GM18873 (cell line): ENCODE measurements at regions not wholly inside any gene's neighbourhood (a gene's known extent, or its start where the extent isn't known, plus 50 kb on each side); places are given as distances from the start of the nearest gene placed in this dataset.
"Not testable (repeated sequence)": the region's sequence is repeated elsewhere in the genome, so short reads cannot be mapped to it uniquely, and the experiment has no call there.

Source experiments
- ATAC-seq: cut with Tn5 transposase; IDR thresholded peaks from one replicate; pipeline ENCODE4 v1.9.1; 2021; ENCODE audit warnings: mild to moderate bottlenecking, moderate library complexity, moderate number of reproducible peaks; ENCODE audit not compliant: unreplicated experiment, low FRiP score

- not testable (repeated sequence) for ATAC-seq
Measured at GRCh38 chr9:115898478-115898877, 255.1 kb upstream of the PAPPA start.

DNA sequence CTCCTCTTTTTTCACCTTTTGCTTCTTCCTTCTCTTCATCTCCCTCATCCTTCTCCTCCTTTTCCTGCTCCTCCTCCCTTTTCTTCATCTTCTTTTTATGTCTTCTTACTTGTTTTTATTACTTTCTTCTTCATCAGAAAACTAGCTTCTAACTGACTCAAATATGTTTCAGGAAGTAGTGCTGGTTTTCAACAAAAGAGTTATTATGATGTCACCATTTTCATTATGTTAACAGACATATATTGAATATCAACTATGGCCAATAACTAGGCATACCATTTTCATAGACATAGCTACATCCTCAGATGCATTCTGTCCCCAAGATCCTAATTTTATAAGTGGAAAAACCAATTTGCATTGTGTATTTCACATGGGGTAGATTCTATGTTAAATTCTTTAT, 252.9 kb upstream of the PAPPA start:
- no peak for ATAC-seq

DNA sequence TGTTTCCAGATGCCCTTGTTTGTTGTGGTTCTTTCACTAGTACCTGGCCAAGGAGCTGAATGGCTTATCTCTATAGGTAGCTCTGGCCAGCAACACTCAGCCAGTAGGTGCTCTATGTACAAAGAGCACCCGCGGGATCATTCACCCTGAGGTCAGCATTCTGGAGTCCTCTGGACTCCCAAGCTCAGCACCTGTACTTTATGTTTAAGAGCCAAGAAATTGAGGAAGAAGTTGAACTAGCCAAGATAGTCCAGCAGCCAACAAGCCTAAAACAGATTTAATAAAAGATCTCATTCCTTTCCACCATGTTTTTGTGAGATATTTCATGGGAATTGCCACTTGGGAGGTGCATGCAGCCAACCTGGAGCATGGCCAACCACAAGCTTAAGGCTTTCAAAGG, 242.6 kb upstream of the PAPPA start:
- no peak for ATAC-seq

- ATAC-seq, result no peak
Measured at GRCh38 chr9:115912086-115912485, 241.5 kb upstream of the PAPPA start.

DNA sequence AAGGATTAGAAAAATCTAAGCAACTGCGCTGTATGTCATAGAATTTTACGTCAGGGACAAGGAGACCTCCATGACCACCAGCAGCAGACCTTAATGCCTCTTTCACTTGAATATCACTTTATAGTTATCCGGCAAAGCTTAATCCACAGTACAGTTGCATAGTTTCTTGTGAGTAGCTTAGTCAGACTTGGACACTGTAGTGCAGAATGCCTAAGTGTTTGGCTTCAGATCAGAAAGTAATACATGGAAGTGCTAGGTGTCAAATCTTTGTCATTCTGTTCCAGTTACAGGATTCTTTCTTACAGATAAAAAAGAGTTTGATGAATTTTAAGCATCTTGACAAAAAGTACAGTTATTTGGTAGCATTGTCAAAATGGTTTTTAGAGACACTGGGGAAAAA, 239.9 kb upstream of the PAPPA start:
- no peak for ATAC-seq

DNA sequence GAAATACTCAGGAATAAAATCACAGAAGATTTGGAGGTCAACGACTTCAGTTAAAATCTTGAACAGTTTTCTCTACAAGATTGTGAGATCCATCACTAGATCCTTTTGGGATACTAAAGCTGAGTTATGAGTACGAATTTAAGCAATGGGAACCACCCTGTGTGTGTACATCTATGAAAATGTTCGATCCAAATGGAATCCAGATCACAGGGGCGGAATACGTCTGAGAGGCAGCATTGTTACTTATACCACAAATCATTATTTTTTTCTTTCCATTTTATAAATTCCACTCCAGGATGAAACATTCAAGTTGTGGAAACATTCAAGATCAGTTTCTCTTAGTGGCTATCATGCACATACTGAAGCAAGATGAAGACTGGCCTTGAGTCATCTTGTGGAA, 239.3 kb upstream of the PAPPA start:
- no peak for ATAC-seq

- ATAC-seq, result no peak
Measured at GRCh38 chr9:115921301-115921700, 232.3 kb upstream of the PAPPA start.

- no peak for ATAC-seq
Measured at GRCh38 chr9:115922444-115922843, 231.1 kb upstream of the PAPPA start.

GRCh38 chr9:115923410-115923809, 230.2 kb upstream of the PAPPA start:
- no peak for ATAC-seq

GRCh38 chr9:115923903-115924668, 229.5 kb upstream of the PAPPA start:
- no peak for ATAC-seq

DNA sequence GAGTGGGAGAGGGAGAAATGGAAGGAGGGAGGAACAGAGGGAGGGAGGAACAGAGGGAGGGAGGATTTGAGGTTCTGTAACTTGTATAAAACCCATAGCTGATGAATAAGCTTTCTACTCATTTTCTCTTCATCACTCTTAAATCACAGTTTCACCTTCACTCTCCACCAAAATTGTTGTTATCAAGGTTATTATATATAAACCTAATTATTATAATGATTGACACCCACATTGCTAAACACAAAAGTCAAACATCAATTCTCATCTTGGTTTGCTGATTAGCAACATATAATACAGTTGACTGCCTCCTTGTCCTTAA, 229.0 kb upstream of the PAPPA start:
- no peak for ATAC-seq

GRCh38 chr9:115925424-115925823, 228.2 kb upstream of the PAPPA start:
- ATAC-seq, result no peak

GRCh38 chr9:115930472-115930871, 223.1 kb upstream of the PAPPA start:
- ATAC-seq, result no peak

DNA sequence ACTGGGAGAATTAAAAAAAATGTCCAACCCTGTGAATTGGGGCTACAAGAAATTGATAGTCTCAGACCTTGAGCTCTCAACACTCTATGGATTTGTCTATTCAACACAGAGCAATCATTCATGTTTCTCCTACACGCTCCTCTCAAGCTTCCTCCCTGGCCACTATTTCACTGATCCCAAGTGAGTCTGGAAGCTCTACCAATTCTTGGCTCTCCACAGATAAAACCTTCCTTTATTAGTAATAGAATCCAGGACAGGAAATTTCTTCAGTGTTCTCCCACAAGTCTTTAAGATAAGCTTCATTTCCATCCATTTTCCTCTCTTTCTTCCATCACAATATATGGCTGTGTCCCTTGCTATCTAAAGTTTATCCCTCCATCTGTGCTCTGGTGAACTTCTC, 215.1 kb upstream of the PAPPA start:
- no peak for ATAC-seq

DNA sequence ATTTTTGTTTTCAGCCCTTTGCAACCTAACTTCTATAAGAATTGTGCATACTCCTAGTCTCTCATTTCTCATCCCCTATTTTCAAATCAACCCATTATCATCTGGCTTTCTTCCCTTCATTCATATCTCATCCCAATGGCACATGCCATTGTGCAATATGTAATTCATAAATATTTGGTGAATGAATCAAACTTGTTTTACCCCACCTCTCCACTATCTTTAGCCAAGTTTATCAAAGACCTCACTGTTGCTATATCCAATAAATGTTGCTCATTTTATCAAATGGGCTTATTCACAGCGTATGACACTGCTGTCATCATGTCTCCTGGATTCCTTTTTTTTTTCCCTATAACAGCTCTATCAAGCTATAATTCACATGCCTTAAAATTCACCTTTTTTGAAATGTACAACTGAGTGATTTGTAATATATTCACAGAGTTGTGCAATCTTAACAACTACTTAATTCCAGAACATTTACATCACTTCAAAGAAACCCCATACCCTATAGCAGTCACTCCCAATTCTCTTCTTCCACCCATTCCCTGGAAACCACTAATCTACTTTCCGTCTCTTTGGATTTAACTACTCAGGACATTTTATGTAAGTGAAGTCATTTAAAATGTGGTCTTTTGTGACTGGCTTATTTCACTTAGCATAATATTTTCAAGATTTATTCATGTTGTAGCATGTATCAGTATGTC, 214.4 kb upstream of the PAPPA start:
- ATAC-seq, result no peak

DNA sequence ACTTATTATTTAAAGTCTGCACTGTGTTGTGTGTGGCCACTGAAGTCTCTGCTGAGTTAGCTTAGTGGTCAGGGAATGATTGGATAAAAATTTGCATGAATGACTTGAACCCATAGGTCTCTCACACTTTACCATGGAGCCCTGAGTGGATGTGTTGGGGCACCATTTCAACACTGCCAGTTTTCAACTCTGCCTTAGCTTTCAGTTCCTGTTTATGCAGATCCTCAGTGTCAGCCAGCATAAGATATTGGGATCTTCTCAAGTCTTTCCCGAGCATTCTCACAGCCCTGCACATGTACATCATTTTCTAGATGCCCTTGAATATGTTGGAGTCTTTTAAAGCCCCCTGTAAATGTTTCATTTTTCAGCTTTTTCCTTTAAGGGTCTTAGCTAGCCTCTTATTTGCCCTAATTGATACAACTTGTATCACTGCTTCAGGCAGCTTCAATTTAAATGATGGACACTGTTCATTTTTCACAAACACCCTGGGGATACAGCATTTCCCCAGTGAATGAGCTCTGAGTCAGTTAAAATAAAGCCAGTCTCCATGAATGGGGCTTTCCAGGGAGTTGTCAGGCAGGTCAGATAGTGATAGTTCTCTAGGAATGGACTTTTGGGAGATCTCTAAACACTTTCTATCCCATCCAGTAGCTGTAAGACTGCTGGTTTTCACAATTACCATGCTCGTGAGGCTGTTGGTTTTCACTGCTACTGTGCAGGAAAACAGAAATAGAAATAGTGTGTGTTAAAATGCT, 211.9 kb upstream of the PAPPA start:
- ATAC-seq, result no peak

- ATAC-seq, result no peak
Measured at GRCh38 chr9:115943431-115944165, 210.0 kb upstream of the PAPPA start.

DNA sequence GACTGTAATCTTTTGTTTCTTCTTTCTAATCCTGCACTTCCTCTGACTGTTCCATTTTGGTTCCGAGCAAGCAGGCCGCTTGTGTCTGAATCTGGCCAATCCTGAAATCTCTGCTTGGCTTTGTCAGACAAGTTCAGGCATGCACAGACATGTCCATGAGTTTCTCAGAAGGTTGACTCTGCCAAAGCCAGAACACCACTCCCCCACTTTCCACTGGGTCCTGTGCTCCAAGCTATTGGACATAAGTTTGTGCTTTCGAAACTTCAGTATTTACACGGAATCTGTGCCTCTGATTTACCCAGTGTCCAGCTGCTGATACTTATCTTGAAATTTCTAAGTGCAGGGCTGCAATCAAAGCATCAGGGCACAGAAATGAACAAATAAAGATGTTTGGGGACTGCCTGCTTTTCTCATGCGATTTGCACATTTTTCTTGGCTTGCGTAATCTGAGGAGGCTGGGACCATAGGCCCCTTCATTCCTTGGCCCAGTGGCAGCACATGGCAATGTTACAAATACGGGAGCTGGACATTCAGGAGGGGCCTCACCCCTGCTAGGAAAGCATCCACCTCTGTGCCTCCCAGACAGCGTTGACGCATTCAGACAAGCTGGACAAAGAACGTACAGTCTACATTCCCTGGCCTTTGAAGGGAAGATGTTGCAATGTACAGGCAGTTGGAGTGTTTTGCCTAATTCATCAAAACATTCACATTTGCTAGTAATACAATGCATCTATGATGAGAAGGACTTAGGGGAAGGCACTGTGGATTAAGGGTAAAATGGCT, 209.2 kb upstream of the PAPPA start:
- ATAC-seq, result no peak

- no peak for ATAC-seq
Measured at GRCh38 chr9:115945009-115945431, 208.6 kb upstream of the PAPPA start.

- ATAC-seq, result no peak
Measured at GRCh38 chr9:115946530-115946929, 207.1 kb upstream of the PAPPA start.
